NCI-H2196 (cell line): ENCODE measurements at regions not wholly inside any gene's neighbourhood (a gene's known extent, or its start where the extent isn't known, plus 50 kb on each side); places are given as distances from the start of the nearest gene placed in this dataset.
A peak's percentile ranks its signal among the peaks of the same experiment; 100 is the strongest.
"Not testable (repeated sequence)": the region's sequence is repeated elsewhere in the genome, so short reads cannot be mapped to it uniquely, and the experiment has no call there.

Experiments used
- DNase-seq: peaks from one replicate; lab custom pipeline; 2025; ENCODE audit not compliant: unreplicated experiment; lab: John Stamatoyannopoulos, UW

GRCh38 chr1:70667494-70668170, 256.6 kb downstream of the CTH start:
- DNase-seq: no peak

- no peak for DNase-seq
Measured at GRCh38 chr1:70671006-70671405, 259.9 kb downstream of the CTH start.

GRCh38 chr1:70672442-70672888, 261.4 kb downstream of the CTH start:
- DNase-seq: no peak

GRCh38 chr1:70674941-70675685, 264.0 kb downstream of the CTH start:
- DNase-seq: no peak

- no peak for DNase-seq
Measured at GRCh38 chr1:70675737-70676156, 264.7 kb downstream of the CTH start.

- peak; percentile 49 for DNase-seq
Measured at GRCh38 chr1:70685300-70686286, 274.5 kb downstream of the CTH start.

- no peak for DNase-seq
Measured at GRCh38 chr1:70688580-70688979, 277.5 kb downstream of the CTH start.

- no peak for DNase-seq
Measured at GRCh38 chr1:70706381-70707037, 295.4 kb downstream of the CTH start.

GRCh38 chr1:70707214-70707613, 296.1 kb downstream of the CTH start:
- DNase-seq: no peak

GRCh38 chr1:70714149-70714548, 303.1 kb downstream of the CTH start:
- no peak for DNase-seq

- DNase-seq: no peak
Measured at GRCh38 chr1:70717211-70717610, 306.1 kb downstream of the CTH start.

- DNase-seq: no peak
Measured at GRCh38 chr1:70717656-70718055, 306.6 kb downstream of the CTH start.

- no peak for DNase-seq
Measured at GRCh38 chr1:70718086-70718630, 307.1 kb downstream of the CTH start.

- no peak for DNase-seq
Measured at GRCh38 chr1:70719154-70719553, 308.1 kb downstream of the CTH start.

- no peak for DNase-seq
Measured at GRCh38 chr1:70720109-70720508, 309.0 kb downstream of the CTH start.

GRCh38 chr1:70720521-70720920, 309.5 kb downstream of the CTH start:
- no peak for DNase-seq

GRCh38 chr1:70727886-70728489, 316.9 kb downstream of the CTH start:
- DNase-seq: no peak

GRCh38 chr1:70736518-70736917, 311.1 kb downstream of the PTGER3 start:
- DNase-seq: not testable (repeated sequence)

- no peak for DNase-seq
Measured at GRCh38 chr1:70737125-70737524, 310.5 kb downstream of the PTGER3 start.

GRCh38 chr1:70738624-70739023, 309.0 kb downstream of the PTGER3 start:
- no peak for DNase-seq
